PFSK-1 (cell line): ENCODE measurements at regions not wholly inside any gene's neighbourhood (a gene's known extent, or its start where the extent isn't known, plus 50 kb on each side); places are given as distances from the start of the nearest gene placed in this dataset.
A peak's percentile ranks its signal among the peaks of the same experiment; 100 is the strongest.

ENCODE experiments used
- FOXP2 ChIP-seq: optimal IDR thresholded peaks from 2 replicates; pipeline ENCODE3; 2011; ENCODE audit warnings: borderline replicate concordance, control low read depth, inconsistent platforms; ENCODE audit not compliant: insufficient read depth; ENCODE audit errors: extremely low read length, extremely low read depth
- POLR2AphosphoS5 ChIP-seq: IDR thresholded peaks from 2 replicates; pipeline ENCODE4 v1.6.1; 2012; ENCODE audit warnings: low read depth, mild to moderate bottlenecking, control low read depth, low read length, moderate library complexity
- REST ChIP-seq, 2 experiments: IDR thresholded peaks; 2 replicates each; pipeline versions ENCODE4 v1.6.1 to v1.8.0; 2011 to 2012; ENCODE audit warnings: low read depth in 2 of 2, low read length in 2 of 2, control low read depth in 1 of 2, inconsistent platforms in 1 of 2, mild to moderate bottlenecking in 1 of 2, moderate library complexity in 1 of 2; ENCODE audit not compliant: insufficient read depth in 1 of 2
- SIN3A ChIP-seq: IDR thresholded peaks from 2 replicates; pipeline ENCODE4 v1.6.1; 2012; ENCODE audit warnings: mild to moderate bottlenecking, low read length, moderate library complexity, borderline replicate concordance; ENCODE audit not compliant: insufficient read depth
- TAF1 ChIP-seq: IDR thresholded peaks from 2 replicates; pipeline ENCODE4 v1.6.1; 2012; ENCODE audit warnings: low read length, control low read depth, borderline replicate concordance; ENCODE audit not compliant: insufficient read depth

- TF ChIP-seq FOXP2, result no peak
- TF ChIP-seq REST (IDR thresholded peaks at IDR 0.05; ENCODE audit: insufficient read depth in 1 of 2, low read depth in 2 of 2, low read length in 2 of 2), result no peak
- TF ChIP-seq TAF1, result no peak
- no peak for TF ChIP-seq SIN3A
- TF ChIP-seq POLR2AphosphoS5, result no peak
Observed at GRCh38 chr5:143499480-143500114, 96.1 kb upstream of the NR3C1 start.

GRCh38 chr5:143498821-143499220, 95.3 kb upstream of the NR3C1 start:
- no peak for TF ChIP-seq REST (IDR thresholded peaks at IDR 0.05; ENCODE audit: insufficient read depth in 1 of 2, low read depth in 2 of 2, low read length in 2 of 2)
- TF ChIP-seq POLR2AphosphoS5, result no peak

GRCh38 chr5:143497749-143498148, 94.3 kb upstream of the NR3C1 start:
- TF ChIP-seq SIN3A, result no peak
- TF ChIP-seq POLR2AphosphoS5, result no peak
- no peak for TF ChIP-seq REST (IDR thresholded peaks at IDR 0.05; ENCODE audit: insufficient read depth in 1 of 2, low read depth in 2 of 2, low read length in 2 of 2)
- TF ChIP-seq FOXP2, result no peak
- TF ChIP-seq TAF1, result no peak

GRCh38 chr5:143496943-143497342, 93.5 kb upstream of the NR3C1 start:
- TF ChIP-seq POLR2AphosphoS5, result no peak
- no peak for TF ChIP-seq TAF1
- no peak for TF ChIP-seq REST (IDR thresholded peaks at IDR 0.05; ENCODE audit: insufficient read depth in 1 of 2, low read depth in 2 of 2, low read length in 2 of 2)
- TF ChIP-seq FOXP2, result no peak
- TF ChIP-seq SIN3A, result no peak

GRCh38 chr5:143495821-143496275, 92.4 kb upstream of the NR3C1 start:
- TF ChIP-seq POLR2AphosphoS5, result no peak
- 0 out of 4 replicates have a peak, but pooled peaks of 1 of the 2 experiments have one; percentile 16 for TF ChIP-seq REST (IDR thresholded peaks at IDR 0.05; ENCODE audit: insufficient read depth in 1 of 2, low read depth in 2 of 2, low read length in 2 of 2)
- TF ChIP-seq TAF1, result no peak
